GM23248 (cell line): ENCODE measurements at regions not wholly inside any gene's neighbourhood (a gene's known extent, or its start where the extent isn't known, plus 50 kb on each side); places are given as distances from the start of the nearest gene placed in this dataset.
"Not testable (repeated sequence)": the region's sequence is repeated elsewhere in the genome, so short reads cannot be mapped to it uniquely, and the experiment has no call there.

Experiments used
- DNase-seq: peaks from one replicate; pipeline ENCODE4 v3.0.0-alpha.2; 2015
- H2AFZ ChIP-seq: fragments of 200-600 bp; sonication (generic); 2 replicates; pipeline ENCODE4 v1.6.1; 2016; ENCODE audit warnings: antibody characterized with exemption
- H3F3A ChIP-seq: fragments of 200-600 bp; sonication (generic); 2 replicates; pipeline ENCODE4 v1.6.1; 2016; ENCODE audit warnings: mild to moderate bottlenecking, antibody characterized with exemption, mixed run types; ENCODE audit not compliant: insufficient read depth
- H3K27ac ChIP-seq: fragments of 200-600 bp; sonication (generic); 2 replicates; pipeline ENCODE4 v1.5.1; 2016; ENCODE audit warnings: mild to moderate bottlenecking
- H3K27me3 ChIP-seq: fragments of 200-600 bp; sonication (generic); replicated peaks from 2 replicates; pipeline ENCODE4 v1.6.1; 2016; ENCODE audit warnings: mild to moderate bottlenecking; ENCODE audit not compliant: insufficient read depth
- H3K36me3 ChIP-seq: fragments of 200-600 bp; sonication (generic); 2 replicates; pipeline ENCODE4 v1.6.1; 2016; ENCODE audit warnings: low read depth, mild to moderate bottlenecking
- H3K4me1 ChIP-seq: fragments of 200-600 bp; sonication (generic); 2 replicates; pipeline ENCODE4 v1.6.1; 2016; ENCODE audit warnings: mild to moderate bottlenecking; ENCODE audit not compliant: insufficient read depth
- H3K4me2 ChIP-seq: fragments of 200-600 bp; sonication (generic); one replicate; pipeline ENCODE4 v1.6.1; 2016; ENCODE audit warnings: mild to moderate bottlenecking; ENCODE audit not compliant: unreplicated experiment
- H3K4me3 ChIP-seq: fragments of 200-600 bp; sonication (generic); 2 replicates; pipeline ENCODE4 v1.5.1; 2016; ENCODE audit warnings: mild to moderate bottlenecking
- H3K79me2 ChIP-seq: fragments of 200-600 bp; sonication (generic); 2 replicates; pipeline ENCODE4 v1.6.1; 2016; ENCODE audit warnings: mild to moderate bottlenecking; ENCODE audit not compliant: insufficient read depth
- H3K9ac ChIP-seq: fragments of 200-600 bp; sonication (generic); 2 replicates; pipeline ENCODE4 v1.6.1; 2016; ENCODE audit warnings: mild to moderate bottlenecking
- H3K9me2 ChIP-seq: fragments of 200-600 bp; sonication (generic); 2 replicates; pipeline ENCODE4 v1.6.1; 2016; ENCODE audit warnings: mixed run types, mild to moderate bottlenecking, moderate library complexity; ENCODE audit not compliant: insufficient read depth
- H3K9me3 ChIP-seq: fragments of 200-600 bp; sonication (generic); one replicate; pipeline ENCODE4 v1.6.1; 2017; ENCODE audit warnings: low read depth
- H4K20me1 ChIP-seq: fragments of 200-600 bp; sonication (generic); 2 replicates; pipeline ENCODE4 v1.6.0; 2016; ENCODE audit not compliant: insufficient read depth
- EZH2 ChIP-seq: fragments of 200-600 bp; sonication (generic); IDR thresholded peaks from 2 replicates; pipeline ENCODE4 v1.6.1; 2018; ENCODE audit warnings: antibody characterized with exemption, mild to moderate bottlenecking; ENCODE audit not compliant: insufficient read depth, poor library complexity, severe bottlenecking
- EZH2phosphoT487 ChIP-seq: fragments of 200-600 bp; sonication (generic); IDR thresholded peaks from 2 replicates; pipeline ENCODE4 v1.6.1; 2018; ENCODE audit warnings: antibody characterized with exemption, moderate library complexity, mild to moderate bottlenecking, low read depth; ENCODE audit not compliant: insufficient read depth
- WGBS, 2 experiments: methylation state at CpG; one replicate each; pipeline ENCODE4 v1.1.6; 2015 to 2017; ENCODE audit warnings: low lambda C conversion rate in 2 of 2, low coverage in 1 of 2; ENCODE audit errors: missing lambda C conversion rate in 2 of 2; 5-methylcytosine and 5-hydroxymethylcytosine counted together
- in situ Hi-C: fragments of 300-500 bp; cut with MboI; formaldehyde crosslinking; loops from 2 replicates; pipeline ENCODE4 v1.15.0; 2020

DNA sequence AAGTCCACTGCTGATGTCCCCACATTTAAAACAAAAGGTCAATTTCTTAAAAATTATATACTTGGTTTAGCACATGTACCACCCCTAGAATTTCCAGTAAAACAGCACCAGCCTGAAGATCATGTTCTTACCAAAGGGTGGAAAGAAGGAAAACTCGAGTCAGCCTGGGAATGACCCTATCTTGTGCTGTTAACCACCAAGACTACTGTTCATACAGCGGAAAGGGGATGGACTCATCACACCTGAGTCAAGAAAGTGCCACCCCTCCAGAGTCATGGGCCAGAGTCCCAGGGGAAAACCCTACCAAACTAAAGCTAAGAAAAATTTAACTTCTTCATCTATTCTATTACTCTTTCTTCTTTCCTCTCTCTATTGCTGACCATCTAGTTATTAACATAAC, 113.6 kb upstream of the PPM1J start:
- WGBS, 2 experiments: 59 to 75% methylated on average over 2 of the region's 2 CpGs
- no peaks in the 10 kb centered on the region for H3K27me3 ChIP-seq
- H4K20me1 ChIP-seq: no peaks in the 10 kb centered on the region
- H3K36me3 ChIP-seq: no peaks in the 10 kb centered on the region
- no peak overlapping the region for H2AFZ ChIP-seq
- no peaks in the 10 kb centered on the region for H3K4me1 ChIP-seq
- no peaks in the 10 kb centered on the region for H3K79me2 ChIP-seq
- no peaks in the 10 kb centered on the region for H3K9me3 ChIP-seq
- H3K27ac ChIP-seq: no peak overlapping the region
- in situ Hi-C loops: no loop called here
- DNase-seq: no peak
- no peak overlapping the region for H3K4me3 ChIP-seq
- no peak for TF ChIP-seq EZH2phosphoT487
- TF ChIP-seq EZH2: no peak
- no peaks in the 10 kb centered on the region for H3K9me2 ChIP-seq
- H3F3A ChIP-seq: no peaks in the 10 kb centered on the region
- H3K4me2 ChIP-seq: no peak overlapping the region
- H3K9ac ChIP-seq: no peak overlapping the region

- H3K9me3 ChIP-seq, H3K4me3 ChIP-seq, H2AFZ ChIP-seq, H3K27ac ChIP-seq, in situ Hi-C loops, H4K20me1 ChIP-seq, H3K9ac ChIP-seq, H3K79me2 ChIP-seq, H3K36me3 ChIP-seq, H3K9me2 ChIP-seq, H3K4me2 ChIP-seq, H3F3A ChIP-seq, H3K27me3 ChIP-seq, H3K4me1 ChIP-seq, DNase-seq: not testable (repeated sequence)
- 14 to 23% methylated on average over 1 of the region's 1 CpG for WGBS, 2 experiments
Measured at GRCh38 chr1:112827391-112827790, 112.3 kb upstream of the PPM1J start.

GRCh38 chr1:112826217-112826944, 111.2 kb upstream of the PPM1J start:
- in situ Hi-C loops: no loop called here

DNA sequence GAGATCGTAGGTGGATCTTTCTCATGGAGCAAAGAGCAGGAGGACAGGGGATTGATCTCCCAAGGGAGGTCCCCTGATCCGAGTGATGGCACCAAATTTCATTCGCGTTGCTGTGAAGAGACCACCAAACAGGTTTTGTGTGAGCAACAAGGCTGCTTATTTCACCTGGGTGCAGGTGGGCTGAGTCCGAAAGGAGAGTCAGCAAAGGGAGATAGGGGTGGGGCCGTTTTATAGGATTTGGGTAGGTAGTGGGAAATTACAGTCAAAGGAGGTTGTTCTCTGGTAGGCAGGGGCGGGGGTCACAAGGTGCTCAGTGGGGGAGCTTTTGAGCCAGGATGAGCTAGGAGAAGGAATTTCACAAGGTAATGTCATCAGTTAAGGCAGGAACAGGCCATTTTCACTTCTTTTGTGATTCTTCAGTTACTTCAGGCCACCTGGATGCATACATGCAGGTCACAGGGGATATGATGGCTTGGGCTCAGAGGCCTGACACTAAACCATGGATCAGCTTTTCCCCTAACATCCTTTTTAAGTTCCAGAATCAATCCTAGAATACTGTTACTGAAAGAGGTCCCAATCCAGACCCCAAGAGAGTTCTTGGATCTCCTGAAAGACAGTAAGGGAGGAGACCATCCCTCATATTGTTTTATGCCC, 110.6 kb upstream of the PPM1J start:
- H3K9ac ChIP-seq, H3K79me2 ChIP-seq, H3K4me1 ChIP-seq, DNase-seq, H3K9me2 ChIP-seq, H3K36me3 ChIP-seq, H3K9me3 ChIP-seq, H3K27ac ChIP-seq, H3K4me2 ChIP-seq, H2AFZ ChIP-seq, in situ Hi-C loops, H3F3A ChIP-seq, H4K20me1 ChIP-seq, H3K4me3 ChIP-seq, H3K27me3 ChIP-seq: not testable (repeated sequence)
- 83 to 85% methylated on average over 7 of the region's 7 CpGs for WGBS, 2 experiments

More at GRCh38 chr1:112826217-112826944, 111.2 kb upstream of the PPM1J start:
- Histone ChIP-seq H3K36me3 (no peaks in the 10 kb centered on the region), H3K4me2 (no peak overlapping the region), H3F3A (no peaks in the 10 kb centered on the region), H3K9me2 (no peaks in the 10 kb centered on the region), H3K79me2 (no peaks in the 10 kb centered on the region), H2AFZ (no peak overlapping the region), H3K4me1 (no peaks in the 10 kb centered on the region), H3K27me3 (no peaks in the 10 kb centered on the region), H3K9me3 (no peaks in the 10 kb centered on the region), H3K9ac (no peak overlapping the region), H3K27ac (no peak overlapping the region), H4K20me1 (no peaks in the 10 kb centered on the region), H3K4me3 (no peak overlapping the region)
- no peak for DNase-seq
- no peak for TF ChIP-seq EZH2phosphoT487
- no peak for TF ChIP-seq EZH2
- 74 to 79% methylated on average over 16 of the region's 16 CpGs for WGBS, 2 experiments

DNA sequence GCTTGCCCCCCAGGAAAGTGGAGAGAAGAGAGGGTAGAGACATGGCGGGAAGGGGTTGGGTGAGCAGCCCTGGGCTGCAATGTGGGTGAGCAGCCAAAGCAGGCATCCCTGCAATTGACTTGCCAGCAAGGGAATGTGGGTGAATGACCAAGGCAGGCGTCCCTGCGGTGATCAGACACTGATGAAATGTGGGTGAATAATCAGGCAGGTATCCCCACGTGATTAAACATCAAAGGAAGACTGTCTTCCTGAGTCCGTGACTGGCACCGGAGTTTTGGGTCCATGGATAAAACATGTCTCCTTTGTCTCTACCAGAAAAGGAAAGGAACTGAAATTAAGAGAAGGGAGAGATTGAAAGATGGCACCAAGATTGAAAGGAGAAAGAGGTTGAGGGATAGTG, 109.9 kb upstream of the PPM1J start:
- H3K9me3 ChIP-seq, H3K79me2 ChIP-seq, H4K20me1 ChIP-seq, in situ Hi-C loops, DNase-seq, H3K27me3 ChIP-seq, H3K4me2 ChIP-seq, H3K27ac ChIP-seq, H3K9ac ChIP-seq, H2AFZ ChIP-seq, H3K4me3 ChIP-seq, H3F3A ChIP-seq, H3K36me3 ChIP-seq, H3K9me2 ChIP-seq, H3K4me1 ChIP-seq: not testable (repeated sequence)
- 72 to 76% methylated on average over 6 of the region's 6 CpGs for WGBS, 2 experiments

DNA sequence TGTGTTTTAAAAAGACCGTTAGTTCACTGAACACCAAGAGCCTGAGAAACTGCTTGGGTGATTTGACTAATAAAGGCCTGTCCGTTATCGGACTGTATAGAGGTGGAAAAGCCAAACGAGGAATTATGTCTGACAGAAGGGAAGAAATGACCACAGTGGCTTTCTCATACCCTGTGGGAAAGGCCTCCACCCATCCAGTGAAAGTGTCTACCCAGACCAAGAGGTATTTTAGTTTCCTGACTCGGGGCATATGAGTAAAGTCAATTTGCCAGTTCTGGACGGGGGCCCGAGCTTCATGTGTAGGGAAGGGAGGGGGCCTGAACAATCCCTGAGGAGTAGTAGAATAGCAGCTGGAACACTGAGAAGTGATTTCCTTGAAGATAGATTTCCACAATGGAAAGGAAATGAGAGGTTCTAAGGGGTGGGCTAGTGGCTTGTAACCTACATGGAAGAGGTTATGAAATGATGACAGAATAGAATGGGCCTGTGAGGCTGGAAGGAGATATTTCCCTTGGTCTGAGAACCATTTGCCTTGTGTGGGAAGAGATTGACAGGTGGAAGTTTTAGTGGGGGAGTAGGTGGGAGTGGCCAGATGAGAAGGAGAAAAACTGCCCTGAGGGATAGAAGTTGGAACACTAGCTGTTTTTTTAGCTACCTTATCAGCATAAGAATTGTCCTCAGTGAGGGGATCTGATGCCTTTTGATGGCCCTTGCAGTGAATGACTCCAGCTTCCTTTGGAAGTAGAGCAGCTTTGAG, 106.4 kb upstream of the PPM1J start:
- in situ Hi-C loops, H3K4me2 ChIP-seq, H3K27me3 ChIP-seq, H3K9ac ChIP-seq, DNase-seq, H3K9me2 ChIP-seq, H4K20me1 ChIP-seq, H2AFZ ChIP-seq, H3K36me3 ChIP-seq, H3K4me3 ChIP-seq, H3K9me3 ChIP-seq, H3K4me1 ChIP-seq, H3K27ac ChIP-seq, H3K79me2 ChIP-seq, H3F3A ChIP-seq: not testable (repeated sequence)
- WGBS, 2 experiments: 68 to 78% methylated on average over 7 of the region's 7 CpGs
